Stomach (tissue), 8 donors: ENCODE measurements at regions not wholly inside any gene's neighbourhood (a gene's known extent, or its start where the extent isn't known, plus 50 kb on each side); places are given as distances from the start of the nearest gene placed in this dataset.

Source experiments
- DNase-seq, 2 donors: peaks; one replicate each; pipeline versions ENCODE4 v3.0.0 to v3.0.0-alpha.2; 2013 to 2019
- H3K27ac ChIP-seq, 5 donors: fragments of 200-600 bp in 4 of 5; sonication (generic) in 4 of 5; one replicate each; pipeline ENCODE4 v1.5.1; 2013 to 2019; ENCODE audit warnings: mild to moderate bottlenecking in 1 of 5, moderate library complexity in 1 of 5
- H3K27me3 ChIP-seq, 3 donors: fragments of 200-600 bp; sonication (generic); one replicate each; pipeline ENCODE4 v1.5.1; 2017 to 2019; ENCODE audit warnings: mixed run types in 1 of 3
- H3K36me3 ChIP-seq, 4 donors: fragments of 200-600 bp; sonication (generic); 1 replicate in 3 of 4; 2 replicates in 1 of 4; pipeline ENCODE4 v1.5.1; 2016 to 2019
- H3K4me1 ChIP-seq, 4 donors: fragments of 200-600 bp; sonication (generic); one replicate each; pipeline ENCODE4 v1.5.1; 2016 to 2019
- H3K4me3 ChIP-seq, 4 donors: fragments of 200-600 bp; sonication (generic) in 3 of 4; one replicate each; pipeline ENCODE4 v1.5.1; 2016 to 2019; ENCODE audit warnings: mild to moderate bottlenecking in 1 of 4
- H3K9me3 ChIP-seq, 4 donors: fragments of 200-600 bp; sonication (generic); one replicate each; pipeline ENCODE4 v1.5.1; 2016 to 2019
- EP300 ChIP-seq: sonication (generic); formaldehyde crosslinking; IDR thresholded peaks from one replicate; pipeline ENCODE4 v1.6.1; 2017; ENCODE audit warnings: antibody characterized with exemption
- POLR2A ChIP-seq, 4 donors: fragments of 450-650 bp; IDR thresholded peaks; one replicate each; pipeline ENCODE4 v1.6.1; 2016; ENCODE audit warnings: antibody characterized with exemption in 4 of 4, control low read depth in 2 of 4, mild to moderate bottlenecking in 1 of 4, moderate library complexity in 1 of 4
- POLR2AphosphoS5 ChIP-seq, 3 donors: sonication (generic); formaldehyde crosslinking; IDR thresholded peaks; one replicate each; pipeline ENCODE4 v1.6.1; 2016; ENCODE audit warnings: antibody characterized with exemption in 3 of 3
- WGBS, 5 donors: extraction: QIAGEN DNeasy Blood & Tissue Kit in 3 of 5; methylation state at CpG; one replicate each; pipeline versions ENCODE4 v1.1.5 to v1.1.7; 2013 to 2018; 5-methylcytosine and 5-hydroxymethylcytosine counted together
- intact Hi-C: fragments of 100-400 bp; cut with DNase I; formaldehyde crosslinking; loops from one replicate; pipeline ENCODE4 v1.15.1; 2023; ENCODE audit warnings: low total_unique reads
- TF ChIP-seq, protein P1 (sequence below), 7 experiments: fragments of 450-650 bp in 4 of 7; fragments of 200-600 bp in 3 of 7; sonication (generic) in 3 of 7; IDR thresholded peaks; one replicate each; pipeline ENCODE4 v1.5.1; 2016 to 2019; ENCODE audit warnings: antibody characterized with exemption in 7 of 7, control low read depth in 2 of 7, mild to moderate bottlenecking in 1 of 7
- donor health status: healthy with polysubstance abuse.
- donor health status: Bipolar disorder and iron deficiency.
- donor health status: healthy.

- intact Hi-C loops = no loop called here
- no peak for TF ChIP-seq EP300
- no peak for TF ChIP-seq POLR2A (IDR thresholded peaks at IDR 0.05)
- TF ChIP-seq, protein P1, sequence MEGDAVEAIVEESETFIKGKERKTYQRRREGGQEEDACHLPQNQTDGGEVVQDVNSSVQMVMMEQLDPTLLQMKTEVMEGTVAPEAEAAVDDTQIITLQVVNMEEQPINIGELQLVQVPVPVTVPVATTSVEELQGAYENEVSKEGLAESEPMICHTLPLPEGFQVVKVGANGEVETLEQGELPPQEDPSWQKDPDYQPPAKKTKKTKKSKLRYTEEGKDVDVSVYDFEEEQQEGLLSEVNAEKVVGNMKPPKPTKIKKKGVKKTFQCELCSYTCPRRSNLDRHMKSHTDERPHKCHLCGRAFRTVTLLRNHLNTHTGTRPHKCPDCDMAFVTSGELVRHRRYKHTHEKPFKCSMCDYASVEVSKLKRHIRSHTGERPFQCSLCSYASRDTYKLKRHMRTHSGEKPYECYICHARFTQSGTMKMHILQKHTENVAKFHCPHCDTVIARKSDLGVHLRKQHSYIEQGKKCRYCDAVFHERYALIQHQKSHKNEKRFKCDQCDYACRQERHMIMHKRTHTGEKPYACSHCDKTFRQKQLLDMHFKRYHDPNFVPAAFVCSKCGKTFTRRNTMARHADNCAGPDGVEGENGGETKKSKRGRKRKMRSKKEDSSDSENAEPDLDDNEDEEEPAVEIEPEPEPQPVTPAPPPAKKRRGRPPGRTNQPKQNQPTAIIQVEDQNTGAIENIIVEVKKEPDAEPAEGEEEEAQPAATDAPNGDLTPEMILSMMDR (IDR thresholded peaks at IDR 0.05) = no peak
- TF ChIP-seq POLR2AphosphoS5 (IDR thresholded peaks at IDR 0.05) = no peak
- Histone ChIP-seq H3K4me3 (no peak overlapping the region), H3K4me1 (no peaks in the 10 kb centered on the region), H3K27ac (no peak overlapping the region), H3K9me3 (peaks cover 0 to 74% (median 18%) of the 10 kb centered on the region in 4 donors), H3K27me3 (no peaks in the 10 kb centered on the region), H3K36me3 (peaks cover 0 to 9% (median 0%) of the 10 kb centered on the region in 4 donors)
- no peak for DNase-seq
- WGBS, 5 donors = 56 to 77% (median 72%) methylated on average over 3 of the region's 3 CpGs
These were observed 352.8 kb downstream of the DHRSX start for GRCh38 chrX:2147928-2148327.

GRCh38 chrX:2145692-2146367, 354.9 kb downstream of the DHRSX start:
- DNase-seq = no peak
- Histone ChIP-seq H3K4me1 (no peaks in the 10 kb centered on the region), H3K4me3 (no peak overlapping the region), H3K27ac (no peak overlapping the region), H3K9me3 (peaks cover 0 to 63% (median 14%) of the 10 kb centered on the region in 4 donors), H3K27me3 (no peaks in the 10 kb centered on the region), H3K36me3 (no peaks in the 10 kb centered on the region)
- TF ChIP-seq, protein P1 (IDR thresholded peaks at IDR 0.05) = no peak
- no peak for TF ChIP-seq POLR2A (IDR thresholded peaks at IDR 0.05)
- intact Hi-C loops = no loop called here
- WGBS, 5 donors = 64 to 81% (median 75%) methylated on average over 14 of the region's 14 CpGs

GRCh38 chrX:2137882-2138281, 362.9 kb downstream of the DHRSX start:
- Histone ChIP-seq H3K36me3 (no peaks in the 10 kb centered on the region), H3K4me1 (no peaks in the 10 kb centered on the region), H3K27me3 (no peaks in the 10 kb centered on the region), H3K9me3 (peaks cover 0 to 7% (median 3%) of the 10 kb centered on the region in 4 donors), H3K27ac (no peak overlapping the region), H3K4me3 (no peak overlapping the region)
- no peak for DNase-seq
- TF ChIP-seq POLR2A (IDR thresholded peaks at IDR 0.05) (no peak), EP300 (no peak), POLR2AphosphoS5 (IDR thresholded peaks at IDR 0.05) (no peak)
- 93 to 96% (median 95%) methylated on average over 4 of the region's 4 CpGs for WGBS, 5 donors
- intact Hi-C loops = no loop called here

DNA sequence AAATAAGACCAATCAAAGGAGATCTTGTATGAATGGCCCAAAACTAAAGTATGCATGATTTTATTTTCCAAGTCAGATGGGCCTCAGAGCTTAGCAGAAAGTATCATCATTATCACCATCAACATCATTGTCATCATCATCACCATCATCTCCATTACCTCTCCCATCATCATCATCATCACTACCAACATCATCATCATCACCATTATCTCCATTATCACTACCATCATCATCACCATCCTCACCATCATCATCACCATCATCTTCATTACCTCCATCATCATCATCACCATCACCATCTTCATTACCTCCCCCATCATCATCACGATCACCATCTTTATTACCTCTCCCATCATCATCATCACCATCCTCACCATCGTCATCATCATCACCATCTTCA, 363.9 kb downstream of the DHRSX start:
- WGBS, 5 donors = 92 to 97% (median 96%) methylated on average over 2 of the region's 2 CpGs
- Histone ChIP-seq H3K9me3 (no peaks in the 10 kb centered on the region), H3K4me3 (no peak overlapping the region), H3K36me3 (no peaks in the 10 kb centered on the region), H3K4me1 (no peaks in the 10 kb centered on the region), H3K27ac (no peak overlapping the region), H3K27me3 (no peaks in the 10 kb centered on the region)
- DNase-seq = no peak
- TF ChIP-seq EP300 = no peak
- no peak for TF ChIP-seq POLR2AphosphoS5 (IDR thresholded peaks at IDR 0.05)
- no peak for TF ChIP-seq POLR2A (IDR thresholded peaks at IDR 0.05)
- TF ChIP-seq, protein P1 (IDR thresholded peaks at IDR 0.05) = no peak
- intact Hi-C loops = no loop called here

GRCh38 chrX:2135421-2135820, 365.4 kb downstream of the DHRSX start:
- WGBS, 5 donors = 92 to 96% (median 94%) methylated on average over 6 of the region's 6 CpGs
- intact Hi-C loops = no loop called here

More at GRCh38 chrX:2135421-2135820, 365.4 kb downstream of the DHRSX start:
- H3K4me1 ChIP-seq = no peaks in the 10 kb centered on the region
- no peak overlapping the region for H3K4me3 ChIP-seq
- no peak for DNase-seq
- no peak for TF ChIP-seq EP300
- no peak for TF ChIP-seq POLR2A (IDR thresholded peaks at IDR 0.05)
- no peak for TF ChIP-seq POLR2AphosphoS5 (IDR thresholded peaks at IDR 0.05)
- TF ChIP-seq, protein P1 (IDR thresholded peaks at IDR 0.05) = no peak
- H3K27ac ChIP-seq = no peak overlapping the region
- no peaks in the 10 kb centered on the region for H3K27me3 ChIP-seq
- no peaks in the 10 kb centered on the region for H3K9me3 ChIP-seq
- no peaks in the 10 kb centered on the region for H3K36me3 ChIP-seq
